ENCODE measurements at regions not wholly inside any gene's neighbourhood (a gene's known extent, or its start where the extent isn't known, plus 50 kb on each side); places are given as distances from the start of the nearest gene placed in this dataset.

DNA sequence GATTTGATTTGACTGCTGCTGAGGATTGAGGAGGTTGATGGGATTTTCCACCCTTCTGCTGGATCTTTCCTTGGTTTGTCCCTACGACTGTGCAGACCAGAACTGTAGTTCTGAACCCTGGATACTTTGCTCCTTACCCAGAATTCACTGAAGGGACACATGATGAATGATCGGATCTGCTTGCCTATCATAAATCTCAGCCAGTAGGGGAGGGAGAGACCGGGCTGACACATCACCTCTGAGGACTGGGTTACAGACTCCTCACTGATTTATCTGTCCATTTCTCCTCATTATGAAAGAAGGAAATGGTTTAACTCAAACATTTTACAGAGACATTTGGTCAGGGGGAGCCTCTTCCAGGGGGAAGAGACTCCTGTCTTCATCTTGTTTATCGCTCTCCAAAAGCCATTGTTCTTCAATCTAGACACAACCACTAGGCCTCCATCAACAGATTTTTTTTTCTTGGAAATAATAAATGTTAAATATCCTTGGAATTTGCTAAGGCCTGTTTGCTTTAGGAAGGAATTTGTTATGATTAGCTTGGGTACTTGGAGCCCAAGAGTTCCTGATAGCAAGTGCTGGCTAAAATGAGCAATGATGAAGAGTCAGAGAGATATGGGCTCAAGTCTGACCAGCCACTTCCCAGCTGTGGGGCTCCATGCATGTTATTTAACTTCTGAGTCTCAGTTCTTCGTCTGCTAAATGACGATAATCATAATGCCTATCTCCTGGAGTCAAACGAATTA, 925.5 kb downstream of the SLC4A3 start (continued):
- TF ChIP-seq ZFY (CRISPR knock-in tag; IDR thresholded peaks at IDR 0.05): no peak
- TF ChIP-seq ZNF644 (CRISPR knock-in tag; IDR thresholded peaks at IDR 0.05; ENCODE audit: low read depth): no peak

- H3K9ac ChIP-seq (ENCODE audit: insufficient read depth, low read depth, low read length): no peak overlapping the region
- intact Hi-C loops (cut with micrococcal nuclease; ENCODE audit: unreplicated experiment) (no loop called here), in situ Hi-C loops (cut with HindIII; ENCODE audit: extremely low pct_ligation_motif_present, low pct_unique_long_range_greater_than_20kb) (no loop called here)
- DNase-seq (ENCODE audit: low spot score) (no peak), FAIRE-seq (no peak), ATAC-seq (no peak)
- ChIA-PET CTCF (ENCODE audit: low intra/inter-chr PET ratio, low total read pairs) (no interaction called here), POLR2A (no interaction called here)
- no peaks in the 10 kb centered on the region for H3K27me3 ChIP-seq (ENCODE audit: control insufficient read depth in 1 of 2, insufficient read depth in 2 of 2, low read length in 2 of 2)
- BruUV-seq (replicated peaks): no TSS peak
- H3K9me3 ChIP-seq (ENCODE audit: low read length): peaks cover 24% of the 10 kb centered on the region
- H3K4me2 ChIP-seq (ENCODE audit: low read depth, low read length): no peak overlapping the region
- no peaks in the 10 kb centered on the region for H3K4me1 ChIP-seq (ENCODE audit: insufficient read depth, low read length)
- no peak overlapping the region for H3K27ac ChIP-seq (ENCODE audit: extremely low read length, insufficient read depth, low read length)
- TF ChIP-seq ZNF431 (CRISPR knock-in tag; IDR thresholded peaks at IDR 0.05; ENCODE audit: borderline replicate concordance, low read depth) (no peak), MEIS1 (CRISPR knock-in tag; IDR thresholded peaks at IDR 0.05; ENCODE audit: borderline replicate concordance) (no peak), GLMP (CRISPR knock-in tag; IDR thresholded peaks at IDR 0.05; ENCODE audit: borderline replicate concordance) (no peak), NFIC (IDR thresholded peaks at IDR 0.05; ENCODE audit: low read length) (no peak), ZNF17 (CRISPR knock-in tag; IDR thresholded peaks at IDR 0.05) (no peak), ZNF441 (CRISPR knock-in tag; IDR thresholded peaks at IDR 0.05; ENCODE audit: borderline replicate concordance) (no peak), ZNF768 (CRISPR knock-in tag; IDR thresholded peaks at IDR 0.05) (no peak), ELK4 (CRISPR knock-in tag; IDR thresholded peaks at IDR 0.05; ENCODE audit: borderline replicate concordance) (no peak), POLR2A (IDR thresholded peaks at IDR 0.05; ENCODE audit: insufficient read depth in 1 of 2, low read depth in 2 of 2, low read length in 2 of 2) (no peak)
- TF ChIP-seq, protein P1, sequence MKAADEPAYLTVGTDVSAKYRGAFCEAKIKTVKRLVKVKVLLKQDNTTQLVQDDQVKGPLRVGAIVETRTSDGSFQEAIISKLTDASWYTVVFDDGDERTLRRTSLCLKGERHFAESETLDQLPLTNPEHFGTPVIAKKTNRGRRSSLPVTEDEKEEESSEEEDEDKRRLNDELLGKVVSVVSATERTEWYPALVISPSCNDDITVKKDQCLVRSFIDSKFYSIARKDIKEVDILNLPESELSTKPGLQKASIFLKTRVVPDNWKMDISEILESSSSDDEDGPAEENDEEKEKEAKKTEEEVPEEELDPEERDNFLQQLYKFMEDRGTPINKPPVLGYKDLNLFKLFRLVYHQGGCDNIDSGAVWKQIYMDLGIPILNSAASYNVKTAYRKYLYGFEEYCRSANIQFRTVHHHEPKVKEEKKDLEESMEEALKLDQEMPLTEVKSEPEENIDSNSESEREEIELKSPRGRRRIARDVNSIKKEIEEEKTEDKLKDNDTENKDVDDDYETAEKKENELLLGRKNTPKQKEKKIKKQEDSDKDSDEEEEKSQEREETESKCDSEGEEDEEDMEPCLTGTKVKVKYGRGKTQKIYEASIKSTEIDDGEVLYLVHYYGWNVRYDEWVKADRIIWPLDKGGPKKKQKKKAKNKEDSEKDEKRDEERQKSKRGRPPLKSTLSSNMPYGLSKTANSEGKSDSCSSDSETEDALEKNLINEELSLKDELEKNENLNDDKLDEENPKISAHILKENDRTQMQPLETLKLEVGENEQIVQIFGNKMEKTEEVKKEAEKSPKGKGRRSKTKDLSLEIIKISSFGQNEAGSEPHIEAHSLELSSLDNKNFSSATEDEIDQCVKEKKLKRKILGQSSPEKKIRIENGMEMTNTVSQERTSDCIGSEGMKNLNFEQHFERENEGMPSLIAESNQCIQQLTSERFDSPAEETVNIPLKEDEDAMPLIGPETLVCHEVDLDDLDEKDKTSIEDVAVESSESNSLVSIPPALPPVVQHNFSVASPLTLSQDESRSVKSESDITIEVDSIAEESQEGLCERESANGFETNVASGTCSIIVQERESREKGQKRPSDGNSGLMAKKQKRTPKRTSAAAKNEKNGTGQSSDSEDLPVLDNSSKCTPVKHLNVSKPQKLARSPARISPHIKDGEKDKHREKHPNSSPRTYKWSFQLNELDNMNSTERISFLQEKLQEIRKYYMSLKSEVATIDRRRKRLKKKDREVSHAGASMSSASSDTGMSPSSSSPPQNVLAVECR (CRISPR knock-in tag; IDR thresholded peaks at IDR 0.05; ENCODE audit: borderline replicate concordance): no peak
- no peak overlapping the region for H2AFZ ChIP-seq (ENCODE audit: low read length)
- no peaks in the 10 kb centered on the region for H3K36me3 ChIP-seq (replicated peaks in 1 of 2; ENCODE audit: control insufficient read depth in 1 of 2, insufficient read depth in 2 of 2, low read length in 2 of 2)
- no peaks in the 10 kb centered on the region for H4K20me1 ChIP-seq (ENCODE audit: insufficient read depth, low read length)
- WGBS (ENCODE audit: low lambda C conversion rate): 9% methylated on average over 3 of the region's 3 CpGs
- H3K79me2 ChIP-seq (ENCODE audit: insufficient read depth, low read length): no peaks in the 10 kb centered on the region
- no peak overlapping the region for H3K4me3 ChIP-seq (replicated peaks in 1 of 3; ENCODE audit: insufficient read depth in 1 of 3, low read depth in 2 of 3, low read length in 3 of 3)
Measured at GRCh38 chr2:220555961-220556630, 928.7 kb downstream of the SLC4A3 start.
